Esophagus squamous epithelium (tissue), 5 donors: ENCODE measurements at regions not wholly inside any gene's neighbourhood (a gene's known extent, or its start where the extent isn't known, plus 50 kb on each side); places are given as distances from the start of the nearest gene placed in this dataset.

Experiments
- DNase-seq: peaks from one replicate; lab custom pipeline; 2025; lab: John Stamatoyannopoulos, UW
- H3K27ac ChIP-seq, 4 donors: fragments of 200-600 bp; sonication (generic); one replicate each; pipeline ENCODE4 v1.5.1; 2016 to 2019; ENCODE audit warnings: mild to moderate bottlenecking in 1 of 4
- H3K27me3 ChIP-seq, 4 donors: fragments of 200-600 bp; sonication (generic); 1 replicate in 3 of 4; 2 replicates in 1 of 4; pipeline versions ENCODE4 v1.5.1 to v1.6.0; 2017 to 2021; ENCODE audit warnings: antibody characterized with exemption in 1 of 4
- H3K36me3 ChIP-seq, 3 donors: fragments of 200-600 bp; sonication (generic); one replicate each; pipeline ENCODE4 v1.5.1; 2016 to 2019
- H3K4me1 ChIP-seq, 3 donors: fragments of 200-600 bp; sonication (generic); one replicate each; pipeline ENCODE4 v1.5.1; 2017 to 2019
- H3K4me3 ChIP-seq, 4 donors: fragments of 200-600 bp; sonication (generic); 1 replicate in 3 of 4; 2 replicates in 1 of 4; pipeline ENCODE4 v1.5.1; 2016 to 2019; ENCODE audit warnings: mild to moderate bottlenecking in 2 of 4, moderate library complexity in 1 of 4
- H3K9me3 ChIP-seq, 3 donors: fragments of 200-600 bp; sonication (generic); one replicate each; pipeline ENCODE4 v1.5.1; 2016 to 2019
- POLR2A ChIP-seq, 4 donors: fragments of 450-650 bp; IDR thresholded peaks; one replicate each; pipeline ENCODE4 v1.6.1; 2017; ENCODE audit warnings: antibody characterized with exemption in 4 of 4, mild to moderate bottlenecking in 4 of 4, moderate library complexity in 3 of 4
- WGBS, 2 donors: methylation state at CpG; one replicate each; pipeline ENCODE4 v1.1.5; 2018; 5-methylcytosine and 5-hydroxymethylcytosine counted together
- intact Hi-C: fragments of 100-400 bp; cut with DNase I; formaldehyde crosslinking; loops from one replicate; pipeline ENCODE4 v1.15.0; 2022
- TF ChIP-seq, protein P1 (sequence below), 6 experiments: fragments of 450-650 bp in 4 of 6; fragments of 200-600 bp in 2 of 6; sonication (generic) in 2 of 6; IDR thresholded peaks; one replicate each; pipeline ENCODE4 v1.5.1; 2016 to 2019; ENCODE audit warnings: antibody characterized with exemption in 6 of 6, mild to moderate bottlenecking in 4 of 6, moderate library complexity in 4 of 6
- donor health status: DM: yes; HTN: yes; CAD: no.

DNA sequence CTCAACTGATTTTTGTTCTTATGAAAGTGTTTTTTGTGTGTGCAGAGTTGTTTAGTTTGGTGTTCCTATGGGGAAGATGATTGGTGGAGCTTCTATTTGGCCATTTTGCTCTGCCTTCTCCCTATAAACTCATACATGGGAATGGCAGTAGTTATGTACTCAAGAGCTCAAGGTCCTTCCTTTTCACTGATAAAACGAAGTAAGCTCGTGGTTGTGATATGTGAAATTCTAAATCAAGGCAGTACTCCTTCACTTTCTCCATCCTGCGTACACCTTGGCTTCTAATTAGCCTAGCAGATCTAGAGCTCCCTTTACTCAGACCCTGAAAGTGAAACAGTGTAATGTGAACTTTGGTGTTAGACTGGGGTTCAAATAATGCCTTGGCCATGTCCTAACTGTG is 159.3 kb upstream of the TNC start:
- Histone ChIP-seq H3K9me3 (no peaks in the 10 kb centered on the region), H3K4me3 (no peak overlapping the region), H3K27ac (no peak overlapping the region), H3K36me3 (no peaks in the 10 kb centered on the region), H3K27me3 (no peaks in the 10 kb centered on the region), H3K4me1 (no peaks in the 10 kb centered on the region)
- TF ChIP-seq POLR2A (IDR thresholded peaks at IDR 0.05), result no peak
- TF ChIP-seq, protein P1, sequence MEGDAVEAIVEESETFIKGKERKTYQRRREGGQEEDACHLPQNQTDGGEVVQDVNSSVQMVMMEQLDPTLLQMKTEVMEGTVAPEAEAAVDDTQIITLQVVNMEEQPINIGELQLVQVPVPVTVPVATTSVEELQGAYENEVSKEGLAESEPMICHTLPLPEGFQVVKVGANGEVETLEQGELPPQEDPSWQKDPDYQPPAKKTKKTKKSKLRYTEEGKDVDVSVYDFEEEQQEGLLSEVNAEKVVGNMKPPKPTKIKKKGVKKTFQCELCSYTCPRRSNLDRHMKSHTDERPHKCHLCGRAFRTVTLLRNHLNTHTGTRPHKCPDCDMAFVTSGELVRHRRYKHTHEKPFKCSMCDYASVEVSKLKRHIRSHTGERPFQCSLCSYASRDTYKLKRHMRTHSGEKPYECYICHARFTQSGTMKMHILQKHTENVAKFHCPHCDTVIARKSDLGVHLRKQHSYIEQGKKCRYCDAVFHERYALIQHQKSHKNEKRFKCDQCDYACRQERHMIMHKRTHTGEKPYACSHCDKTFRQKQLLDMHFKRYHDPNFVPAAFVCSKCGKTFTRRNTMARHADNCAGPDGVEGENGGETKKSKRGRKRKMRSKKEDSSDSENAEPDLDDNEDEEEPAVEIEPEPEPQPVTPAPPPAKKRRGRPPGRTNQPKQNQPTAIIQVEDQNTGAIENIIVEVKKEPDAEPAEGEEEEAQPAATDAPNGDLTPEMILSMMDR (IDR thresholded peaks at IDR 0.05), result no peak
- DNase-seq, result no peak
- intact Hi-C loops, result no loop called here
- 92 to 100% methylated on average over 3 of the region's 3 CpGs for WGBS, 2 donors

DNA sequence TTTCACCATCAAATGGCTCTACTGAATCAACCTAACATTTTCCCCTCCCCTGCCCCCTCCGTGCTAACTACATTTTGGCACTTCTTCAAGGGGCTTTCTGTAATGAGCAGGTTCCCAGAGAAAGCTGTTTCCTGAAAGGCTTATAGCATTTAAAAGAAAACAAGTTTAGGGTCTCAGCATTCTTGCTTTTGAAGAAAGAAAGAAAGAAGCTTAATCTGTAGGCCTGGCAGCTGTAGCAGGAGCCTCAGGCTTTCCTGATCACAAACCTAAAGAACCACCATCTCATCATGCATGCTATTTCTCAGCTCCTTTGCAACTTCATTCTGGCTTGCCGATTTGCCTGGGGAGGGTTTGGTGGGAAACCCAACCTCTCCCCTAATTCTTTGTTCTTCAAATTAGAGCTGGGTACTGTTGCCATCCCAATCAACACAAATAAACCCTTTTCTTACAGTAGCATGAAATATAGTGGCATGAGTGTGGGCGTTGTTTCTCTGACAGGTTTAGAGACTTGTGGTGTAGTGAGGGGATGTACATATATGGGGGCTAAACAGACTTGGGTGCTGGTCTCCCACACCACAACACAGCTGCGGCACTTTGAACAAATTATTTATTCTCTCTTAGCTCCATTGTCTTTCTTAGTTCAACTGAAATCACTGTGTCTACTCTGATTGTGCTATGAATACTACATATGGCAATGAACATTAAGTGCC is 160.5 kb upstream of the TNC start:
- Histone ChIP-seq H3K4me3 (no peak overlapping the region), H3K9me3 (no peaks in the 10 kb centered on the region), H3K36me3 (no peaks in the 10 kb centered on the region), H3K4me1 (no peaks in the 10 kb centered on the region), H3K27ac (no peak overlapping the region), H3K27me3 (no peaks in the 10 kb centered on the region)
- DNase-seq, result no peak
- intact Hi-C loops, result no loop called here
- no peak for TF ChIP-seq POLR2A (IDR thresholded peaks at IDR 0.05)
- TF ChIP-seq, protein P1 (IDR thresholded peaks at IDR 0.05), result no peak
- WGBS, 2 donors, result 42 to 54% methylated on average over 4 of the region's 4 CpGs

DNA sequence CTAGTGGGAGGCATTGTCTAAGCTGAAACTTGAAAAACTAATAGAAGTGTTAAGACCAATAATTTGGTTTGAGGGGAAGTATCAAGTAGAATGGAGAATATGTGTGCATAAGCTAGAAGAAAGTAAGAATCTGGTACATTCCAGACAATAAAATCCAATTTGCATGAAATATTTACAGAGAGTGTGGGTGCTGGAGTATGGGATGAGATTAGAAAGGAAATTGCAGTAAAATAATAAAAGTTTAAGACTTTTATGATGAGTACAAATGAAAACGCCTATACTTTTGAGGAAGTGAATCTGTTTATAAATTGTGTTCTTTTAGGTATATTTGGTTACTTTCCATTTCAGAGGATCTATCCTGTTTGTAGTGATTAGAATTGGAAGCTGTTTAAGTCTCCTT is 165.4 kb upstream of the TNC start:
- no peak for TF ChIP-seq POLR2A (IDR thresholded peaks at IDR 0.05)
- TF ChIP-seq, protein P1 (IDR thresholded peaks at IDR 0.05), result no peak
- no peak overlapping the region for H3K4me3 ChIP-seq
- H3K27me3 ChIP-seq, result no peaks in the 10 kb centered on the region
- H3K36me3 ChIP-seq, result no peaks in the 10 kb centered on the region
- intact Hi-C loops, result no loop called here
- 69 to 83% methylated on average over 1 of the region's 1 CpG for WGBS, 2 donors
- no peaks in the 10 kb centered on the region for H3K4me1 ChIP-seq
- H3K9me3 ChIP-seq, result no peaks in the 10 kb centered on the region
- no peak overlapping the region for H3K27ac ChIP-seq
- DNase-seq, result no peak

DNA sequence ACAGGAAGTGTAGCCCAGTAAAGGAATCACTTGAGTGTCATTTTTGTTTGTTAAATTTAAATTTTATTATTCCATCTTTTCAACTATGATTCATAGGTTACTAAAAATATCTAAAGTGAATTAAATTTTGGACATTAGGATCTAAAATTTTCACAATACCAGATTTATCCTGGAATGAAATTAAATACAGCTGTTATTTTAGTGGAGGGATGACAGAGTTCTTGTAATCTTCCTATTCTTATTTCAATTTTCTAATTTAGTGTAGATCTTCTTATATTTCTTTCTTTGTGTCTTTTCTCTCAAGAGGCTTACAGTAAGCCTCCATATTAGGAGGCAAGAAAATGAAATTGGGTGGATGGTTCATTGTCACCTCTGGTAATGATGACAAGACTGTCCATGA is 167.9 kb upstream of the TNC start:
- Histone ChIP-seq H3K4me1 (no peaks in the 10 kb centered on the region), H3K9me3 (no peaks in the 10 kb centered on the region), H3K27ac (no peak overlapping the region), H3K36me3 (no peaks in the 10 kb centered on the region), H3K4me3 (no peak overlapping the region), H3K27me3 (no peaks in the 10 kb centered on the region)
- TF ChIP-seq, protein P1 (IDR thresholded peaks at IDR 0.05), result no peak
- intact Hi-C loops, result no loop called here
- no peak for DNase-seq

DNA sequence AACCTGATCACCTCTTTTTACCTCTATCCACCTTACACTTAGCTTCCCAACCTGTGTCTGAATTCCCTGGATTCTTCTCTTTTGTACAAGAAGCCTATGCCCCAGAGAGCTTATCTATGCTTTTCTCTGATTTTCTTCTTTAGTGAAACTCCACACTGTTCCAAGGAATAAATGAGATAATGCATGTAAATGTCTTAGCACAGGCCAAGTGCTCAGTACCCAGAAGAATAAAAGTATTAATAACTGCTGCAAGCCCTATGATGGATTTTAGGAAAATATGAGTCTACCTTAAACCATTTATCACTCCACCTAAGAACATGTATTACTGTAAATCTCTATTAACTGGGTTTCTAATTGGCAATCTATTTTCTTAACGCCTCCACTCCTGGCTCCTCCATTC is 168.5 kb upstream of the TNC start:
- 95 to 100% methylated on average over 1 of the region's 1 CpG for WGBS, 2 donors
- Histone ChIP-seq H3K27ac (no peak overlapping the region), H3K9me3 (no peaks in the 10 kb centered on the region), H3K4me1 (peaks cover 0 to 4% (median under 1%) of the 10 kb centered on the region in 3 donors), H3K4me3 (no peak overlapping the region), H3K36me3 (no peaks in the 10 kb centered on the region), H3K27me3 (no peaks in the 10 kb centered on the region)
- intact Hi-C loops, result no loop called here
- no peak for DNase-seq
- TF ChIP-seq POLR2A (IDR thresholded peaks at IDR 0.05), result no peak
